ENCODE measurements at regions not wholly inside any gene's neighbourhood (a gene's known extent, or its start where the extent isn't known, plus 50 kb on each side); places are given as distances from the start of the nearest gene placed in this dataset.

DNA sequence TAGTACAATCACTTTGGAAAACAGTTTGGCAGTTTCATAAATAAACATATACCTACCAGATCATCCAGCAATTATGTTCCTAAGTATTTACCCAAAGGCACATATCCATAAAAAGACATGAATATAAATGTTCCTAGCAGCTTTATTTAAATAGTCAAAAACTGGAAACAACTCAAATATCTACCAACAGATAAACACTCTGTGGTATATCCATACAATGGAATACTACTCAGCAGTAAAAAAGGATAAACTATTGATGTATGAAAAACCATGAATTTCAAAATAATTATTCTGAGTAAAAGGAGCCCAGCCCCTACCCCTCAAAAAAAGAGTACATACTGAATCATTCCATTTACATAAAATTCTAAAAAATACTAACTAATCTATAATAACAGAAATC is 232.7 kb upstream of the SLC30A5 start:
- TF ChIP-seq POLR2A (IDR thresholded peaks at IDR 0.05) (no peak), POLR2AphosphoS5 (IDR thresholded peaks at IDR 0.05) (no peak)

Measured in upper lobe of left lung (tissue), 4 donors.